C4-2B (cell line): ENCODE measurements at regions not wholly inside any gene's neighbourhood (a gene's known extent, or its start where the extent isn't known, plus 50 kb on each side); places are given as distances from the start of the nearest gene placed in this dataset.

Source experiments
- CTCF ChIP-seq: fragments of 450-650 bp; conservative IDR thresholded peaks from 2 replicates; pipeline ENCODE4 v1.5.1; 2017; ENCODE audit warnings: mild to moderate bottlenecking
- ZFX ChIP-seq: fragments of 450-650 bp; IDR thresholded peaks from 2 replicates; pipeline ENCODE4 v1.6.1; 2017

DNA sequence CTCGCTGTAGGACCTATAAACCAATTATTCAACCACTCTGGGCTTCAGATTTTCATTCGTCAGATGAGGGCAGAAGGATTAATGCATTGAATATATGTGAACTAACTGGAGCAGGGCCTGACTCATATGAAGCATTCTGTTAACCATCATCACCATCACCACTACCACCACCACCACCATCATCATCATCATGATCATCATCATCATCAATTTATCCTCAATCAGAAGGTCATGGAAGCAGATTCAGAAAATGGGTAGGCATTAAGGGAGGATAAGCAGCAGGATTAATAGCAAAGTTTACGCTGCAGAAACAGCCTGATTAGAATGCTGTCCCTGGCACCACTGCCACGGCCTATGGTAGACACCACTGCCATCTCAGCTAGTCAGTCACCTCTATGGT, 407.5 kb upstream of the THBS1 start:
- TF ChIP-seq CTCF (no peak), ZFX (no peak)
